22Rv1 (cell line): ENCODE measurements at regions not wholly inside any gene's neighbourhood (a gene's known extent, or its start where the extent isn't known, plus 50 kb on each side); places are given as distances from the start of the nearest gene placed in this dataset.

Experiments used
- ZFX ChIP-seq: fragments of 450-650 bp; IDR thresholded peaks from 2 replicates; pipeline ENCODE4 v1.6.1; 2017; ENCODE audit warnings: antibody characterized with exemption, borderline replicate concordance
- TF ChIP-seq, protein P1 (sequence below): fragments of 450-650 bp; IDR thresholded peaks from 2 replicates; pipeline ENCODE4 v1.5.1; 2017; ENCODE audit warnings: mild to moderate bottlenecking

- TF ChIP-seq, protein P1, sequence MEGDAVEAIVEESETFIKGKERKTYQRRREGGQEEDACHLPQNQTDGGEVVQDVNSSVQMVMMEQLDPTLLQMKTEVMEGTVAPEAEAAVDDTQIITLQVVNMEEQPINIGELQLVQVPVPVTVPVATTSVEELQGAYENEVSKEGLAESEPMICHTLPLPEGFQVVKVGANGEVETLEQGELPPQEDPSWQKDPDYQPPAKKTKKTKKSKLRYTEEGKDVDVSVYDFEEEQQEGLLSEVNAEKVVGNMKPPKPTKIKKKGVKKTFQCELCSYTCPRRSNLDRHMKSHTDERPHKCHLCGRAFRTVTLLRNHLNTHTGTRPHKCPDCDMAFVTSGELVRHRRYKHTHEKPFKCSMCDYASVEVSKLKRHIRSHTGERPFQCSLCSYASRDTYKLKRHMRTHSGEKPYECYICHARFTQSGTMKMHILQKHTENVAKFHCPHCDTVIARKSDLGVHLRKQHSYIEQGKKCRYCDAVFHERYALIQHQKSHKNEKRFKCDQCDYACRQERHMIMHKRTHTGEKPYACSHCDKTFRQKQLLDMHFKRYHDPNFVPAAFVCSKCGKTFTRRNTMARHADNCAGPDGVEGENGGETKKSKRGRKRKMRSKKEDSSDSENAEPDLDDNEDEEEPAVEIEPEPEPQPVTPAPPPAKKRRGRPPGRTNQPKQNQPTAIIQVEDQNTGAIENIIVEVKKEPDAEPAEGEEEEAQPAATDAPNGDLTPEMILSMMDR, result no peak
- TF ChIP-seq ZFX, result no peak
Observed at GRCh38 chr13:85140192-85140591, 659.0 kb downstream of the SLITRK6 start.
